ENCODE measurements at regions not wholly inside any gene's neighbourhood (a gene's known extent, or its start where the extent isn't known, plus 50 kb on each side); places are given as distances from the start of the nearest gene placed in this dataset.

DNA sequence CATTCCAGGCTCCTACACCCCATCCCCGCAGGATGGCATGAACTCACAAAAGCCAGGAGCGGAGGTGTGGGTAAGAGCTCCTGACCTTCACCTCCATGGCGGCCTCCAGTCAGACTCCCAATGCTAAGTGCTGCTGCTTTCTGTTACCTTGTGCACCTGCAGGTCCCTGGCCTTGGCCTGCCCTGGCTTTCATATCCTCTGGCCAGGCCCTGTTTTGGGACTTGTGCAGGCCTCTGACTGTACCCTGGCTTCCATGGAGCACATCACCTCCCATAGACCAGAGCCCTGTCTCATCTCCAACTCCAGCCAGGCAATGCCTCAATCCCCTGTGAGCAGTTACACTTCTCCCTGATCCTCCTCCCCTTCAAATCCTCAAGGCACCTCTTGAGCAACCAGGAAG is 124.5 kb downstream of the MED10 start:
- H3K36me3 ChIP-seq (ENCODE audit: control insufficient read depth, insufficient read depth, low read length), result no peaks in the 10 kb centered on the region
- no peak for DNase-seq (ENCODE audit: extremely low read depth, insufficient read length)
- H3K4me3 ChIP-seq (replicated peaks; ENCODE audit: low read depth, low read length), result no peak overlapping the region
- TF ChIP-seq, protein P1, sequence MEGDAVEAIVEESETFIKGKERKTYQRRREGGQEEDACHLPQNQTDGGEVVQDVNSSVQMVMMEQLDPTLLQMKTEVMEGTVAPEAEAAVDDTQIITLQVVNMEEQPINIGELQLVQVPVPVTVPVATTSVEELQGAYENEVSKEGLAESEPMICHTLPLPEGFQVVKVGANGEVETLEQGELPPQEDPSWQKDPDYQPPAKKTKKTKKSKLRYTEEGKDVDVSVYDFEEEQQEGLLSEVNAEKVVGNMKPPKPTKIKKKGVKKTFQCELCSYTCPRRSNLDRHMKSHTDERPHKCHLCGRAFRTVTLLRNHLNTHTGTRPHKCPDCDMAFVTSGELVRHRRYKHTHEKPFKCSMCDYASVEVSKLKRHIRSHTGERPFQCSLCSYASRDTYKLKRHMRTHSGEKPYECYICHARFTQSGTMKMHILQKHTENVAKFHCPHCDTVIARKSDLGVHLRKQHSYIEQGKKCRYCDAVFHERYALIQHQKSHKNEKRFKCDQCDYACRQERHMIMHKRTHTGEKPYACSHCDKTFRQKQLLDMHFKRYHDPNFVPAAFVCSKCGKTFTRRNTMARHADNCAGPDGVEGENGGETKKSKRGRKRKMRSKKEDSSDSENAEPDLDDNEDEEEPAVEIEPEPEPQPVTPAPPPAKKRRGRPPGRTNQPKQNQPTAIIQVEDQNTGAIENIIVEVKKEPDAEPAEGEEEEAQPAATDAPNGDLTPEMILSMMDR (IDR thresholded peaks at IDR 0.05; ENCODE audit: insufficient read depth, low read length, poor library complexity, severe bottlenecking), result no peak
- no peaks in the 10 kb centered on the region; the same call in none of the 2 replicates for H3K27me3 ChIP-seq (replicated peaks; ENCODE audit: control insufficient read depth, insufficient read depth, low read length)

DNA sequence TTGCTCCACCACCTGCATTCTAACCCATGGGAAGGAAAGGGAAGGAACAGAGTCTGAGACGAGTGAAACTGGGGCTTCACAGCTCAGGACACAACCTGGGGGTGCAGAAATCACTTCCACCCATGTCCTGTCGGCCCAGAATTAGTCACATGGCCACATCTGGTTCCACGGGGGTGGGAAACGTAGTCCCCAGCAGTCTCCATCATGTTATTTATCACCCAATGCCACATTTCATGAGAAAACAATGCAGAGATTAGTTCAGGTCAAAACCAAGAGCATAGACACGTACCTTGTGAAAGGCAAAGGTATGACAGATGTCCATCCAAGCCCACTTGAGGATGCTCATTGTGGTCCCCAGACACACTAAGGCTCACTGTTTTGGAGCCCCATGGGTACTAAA is 125.1 kb downstream of the MED10 start:
- H3K36me3 ChIP-seq (ENCODE audit: control insufficient read depth, insufficient read depth, low read length), result no peaks in the 10 kb centered on the region
- TF ChIP-seq, protein P1 (IDR thresholded peaks at IDR 0.05; ENCODE audit: insufficient read depth, low read length, poor library complexity, severe bottlenecking), result no peak
- no peak overlapping the region for H3K4me3 ChIP-seq (replicated peaks; ENCODE audit: low read depth, low read length)
- no peak for DNase-seq (ENCODE audit: extremely low read depth, insufficient read length)
- no peaks in the 10 kb centered on the region; the same call in none of the 2 replicates for H3K27me3 ChIP-seq (replicated peaks; ENCODE audit: control insufficient read depth, insufficient read depth, low read length)

DNA sequence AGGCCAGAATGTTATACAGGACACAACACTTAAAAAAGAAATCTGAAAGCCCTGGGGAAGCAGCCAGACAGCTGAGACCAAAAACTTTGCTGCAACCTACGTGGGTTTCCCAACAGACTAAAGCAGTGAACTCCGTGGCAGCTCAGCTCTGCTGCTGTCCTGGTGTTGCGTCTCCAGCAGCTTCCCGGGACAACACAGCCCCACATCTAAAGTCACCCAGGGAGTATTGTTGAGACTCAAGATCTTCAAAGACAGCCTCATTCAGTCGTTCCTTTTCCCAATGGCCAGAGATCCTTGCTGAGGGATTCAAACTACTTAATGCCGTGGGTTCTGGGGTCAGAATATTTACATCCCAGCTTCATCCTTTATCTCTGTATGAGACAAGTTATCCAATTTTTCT is 125.8 kb downstream of the MED10 start:
- H3K36me3 ChIP-seq (ENCODE audit: control insufficient read depth, insufficient read depth, low read length), result no peaks in the 10 kb centered on the region
- no peaks in the 10 kb centered on the region; the same call in none of the 2 replicates for H3K27me3 ChIP-seq (replicated peaks; ENCODE audit: control insufficient read depth, insufficient read depth, low read length)
- TF ChIP-seq, protein P1 (IDR thresholded peaks at IDR 0.05; ENCODE audit: insufficient read depth, low read length, poor library complexity, severe bottlenecking), result no peak
- DNase-seq (ENCODE audit: extremely low read depth, insufficient read length), result no peak
- H3K4me3 ChIP-seq (replicated peaks; ENCODE audit: low read depth, low read length), result no peak overlapping the region

DNA sequence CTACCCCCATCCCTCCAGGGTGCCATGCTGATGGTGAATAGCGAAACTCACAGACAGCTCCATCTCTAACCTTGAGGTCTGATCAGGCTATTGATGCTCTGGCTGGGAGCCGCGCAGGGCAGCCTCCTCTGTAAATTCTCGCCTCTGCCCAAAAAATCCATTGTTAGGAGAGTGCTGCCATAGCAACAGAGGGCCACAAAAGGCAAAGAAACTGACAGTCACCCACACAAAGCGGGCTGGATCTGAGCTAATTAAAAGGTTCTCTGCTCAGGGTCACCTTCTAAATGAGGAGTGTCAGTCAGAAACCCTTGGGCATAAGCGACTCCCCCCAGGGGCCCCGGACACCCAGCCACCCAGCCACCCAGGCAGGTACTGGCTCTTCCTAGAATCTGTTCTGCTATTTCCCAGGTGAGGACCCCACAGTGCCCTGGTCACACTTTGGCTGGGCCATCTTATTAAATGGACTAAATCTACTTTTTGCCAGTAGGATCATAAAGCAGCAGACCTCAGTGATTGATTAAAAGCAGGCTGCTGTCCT is 126.7 kb downstream of the MED10 start:
- Histone ChIP-seq H3K36me3 (ENCODE audit: control insufficient read depth, insufficient read depth, low read length) (no peaks in the 10 kb centered on the region), H3K27me3 (replicated peaks; ENCODE audit: control insufficient read depth, insufficient read depth, low read length) (no peaks in the 10 kb centered on the region; the same call in none of the 2 replicates), H3K4me3 (replicated peaks; ENCODE audit: low read depth, low read length) (no peak overlapping the region)
- DNase-seq (ENCODE audit: extremely low read depth, insufficient read length), result no peak
- TF ChIP-seq, protein P1 (IDR thresholded peaks at IDR 0.05; ENCODE audit: insufficient read depth, low read length, poor library complexity, severe bottlenecking), result no peak

DNA sequence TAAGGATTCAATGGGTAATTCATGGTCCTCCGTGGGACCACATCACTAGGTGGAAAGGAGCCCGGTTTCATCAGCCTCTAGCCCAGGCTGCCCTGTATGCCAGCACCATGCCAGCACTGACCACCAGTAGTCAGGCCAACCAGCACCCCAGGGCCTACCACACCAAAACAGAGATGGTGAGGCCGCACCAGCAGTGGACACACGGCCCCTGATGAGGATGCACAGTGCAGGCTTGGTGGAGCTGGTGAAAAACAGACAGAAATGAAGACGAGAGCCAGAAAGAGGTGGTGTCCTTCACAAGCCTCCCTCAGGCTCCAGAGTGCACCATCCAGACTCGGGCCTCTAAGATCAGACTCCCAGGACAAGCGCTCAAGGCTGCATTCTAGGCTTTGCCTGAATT is 128.2 kb downstream of the MED10 start:
- no peak overlapping the region for H3K4me3 ChIP-seq (replicated peaks; ENCODE audit: low read depth, low read length)
- no peaks in the 10 kb centered on the region for H3K36me3 ChIP-seq (ENCODE audit: control insufficient read depth, insufficient read depth, low read length)
- no peaks in the 10 kb centered on the region; the same call in 1 of the 2 replicates for H3K27me3 ChIP-seq (replicated peaks; ENCODE audit: control insufficient read depth, insufficient read depth, low read length)
- TF ChIP-seq, protein P1 (IDR thresholded peaks at IDR 0.05; ENCODE audit: insufficient read depth, low read length, poor library complexity, severe bottlenecking), result no peak
- DNase-seq (ENCODE audit: extremely low read depth, insufficient read length), result no peak

DNA sequence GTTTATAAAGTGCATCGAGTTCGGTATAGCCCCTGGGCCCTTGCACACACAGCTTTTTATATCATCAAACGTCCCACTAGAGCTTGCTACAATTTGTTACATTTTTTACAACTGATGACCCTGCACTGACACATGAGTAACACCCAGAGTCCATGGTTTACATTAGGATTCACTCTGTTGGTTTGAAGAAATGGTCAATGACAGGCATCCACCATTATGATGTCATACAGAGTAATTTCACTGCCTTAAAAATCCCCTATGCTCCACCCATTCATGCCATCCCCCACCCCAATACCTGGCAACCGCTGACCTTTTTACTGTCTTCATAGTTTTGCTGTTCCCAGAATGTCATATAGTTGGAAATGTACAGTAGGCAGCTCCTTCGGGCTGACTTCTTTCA is 130.2 kb downstream of the MED10 start:
- H3K4me3 ChIP-seq (replicated peaks; ENCODE audit: low read depth, low read length), result no peak overlapping the region
- no peaks in the 10 kb centered on the region; the same call in 1 of the 2 replicates for H3K27me3 ChIP-seq (replicated peaks; ENCODE audit: control insufficient read depth, insufficient read depth, low read length)
- no peak for DNase-seq (ENCODE audit: extremely low read depth, insufficient read length)
- TF ChIP-seq, protein P1 (IDR thresholded peaks at IDR 0.05; ENCODE audit: insufficient read depth, low read length, poor library complexity, severe bottlenecking), result no peak
- H3K36me3 ChIP-seq (ENCODE audit: control insufficient read depth, insufficient read depth, low read length), result no peaks in the 10 kb centered on the region
